ENCODE measurements at regions not wholly inside any gene's neighbourhood (a gene's known extent, or its start where the extent isn't known, plus 50 kb on each side); places are given as distances from the start of the nearest gene placed in this dataset.

DNA sequence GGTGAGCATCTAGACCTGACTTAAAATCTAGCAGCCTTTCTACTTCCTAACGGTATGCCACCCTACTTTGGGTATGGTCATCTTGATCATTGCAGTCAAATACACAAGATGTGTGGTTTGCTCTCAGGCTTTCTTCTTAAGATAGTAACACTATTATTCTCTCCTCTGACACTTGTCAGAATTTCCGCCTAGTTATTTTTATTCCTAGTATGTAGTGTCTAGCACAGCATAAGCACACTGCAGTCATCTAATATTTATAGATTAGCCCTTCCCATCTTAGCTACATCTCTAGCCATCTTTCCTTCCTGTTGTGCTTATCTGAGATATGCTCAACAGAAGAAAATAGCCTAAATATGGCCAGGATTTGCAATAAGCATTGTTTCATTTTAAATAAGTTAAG is 180.1 kb downstream of the C12orf50 start:
- ATAC-seq (ENCODE audit: low read depth) = no peak
- no CpG with 5 or more reads among the region's 2 CpGs for WGBS (ENCODE audit: insufficient coverage)
- H3K4me2 ChIP-seq (replicated peaks; ENCODE audit: low read depth, low read length, poor library complexity, severe bottlenecking) = no peak overlapping the region
- H4K20me1 ChIP-seq (ENCODE audit: control insufficient read depth, insufficient read depth, low read length, poor library complexity, severe bottlenecking) = no peaks in the 10 kb centered on the region
- H3K27ac Mint-ChIP-seq = no peak overlapping the region
- H3K4me1 Mint-ChIP-seq = no peaks in the 10 kb centered on the region
- no peaks in the 10 kb centered on the region for H3K9me3 Mint-ChIP-seq (ENCODE audit: insufficient read depth)
- TF ChIP-seq, protein P1, sequence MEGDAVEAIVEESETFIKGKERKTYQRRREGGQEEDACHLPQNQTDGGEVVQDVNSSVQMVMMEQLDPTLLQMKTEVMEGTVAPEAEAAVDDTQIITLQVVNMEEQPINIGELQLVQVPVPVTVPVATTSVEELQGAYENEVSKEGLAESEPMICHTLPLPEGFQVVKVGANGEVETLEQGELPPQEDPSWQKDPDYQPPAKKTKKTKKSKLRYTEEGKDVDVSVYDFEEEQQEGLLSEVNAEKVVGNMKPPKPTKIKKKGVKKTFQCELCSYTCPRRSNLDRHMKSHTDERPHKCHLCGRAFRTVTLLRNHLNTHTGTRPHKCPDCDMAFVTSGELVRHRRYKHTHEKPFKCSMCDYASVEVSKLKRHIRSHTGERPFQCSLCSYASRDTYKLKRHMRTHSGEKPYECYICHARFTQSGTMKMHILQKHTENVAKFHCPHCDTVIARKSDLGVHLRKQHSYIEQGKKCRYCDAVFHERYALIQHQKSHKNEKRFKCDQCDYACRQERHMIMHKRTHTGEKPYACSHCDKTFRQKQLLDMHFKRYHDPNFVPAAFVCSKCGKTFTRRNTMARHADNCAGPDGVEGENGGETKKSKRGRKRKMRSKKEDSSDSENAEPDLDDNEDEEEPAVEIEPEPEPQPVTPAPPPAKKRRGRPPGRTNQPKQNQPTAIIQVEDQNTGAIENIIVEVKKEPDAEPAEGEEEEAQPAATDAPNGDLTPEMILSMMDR (IDR thresholded peaks at IDR 0.05) = no peak
- no peak for TF ChIP-seq EZH2 (IDR thresholded peaks at IDR 0.05; ENCODE audit: borderline replicate concordance, insufficient read depth, low read depth, low read length, poor library complexity, severe bottlenecking)
- DNase-seq = no peak
- no peaks in the 10 kb centered on the region for H3K9me3 ChIP-seq (ENCODE audit: control extremely low read depth in 1 of 3, control insufficient read depth in 2 of 3, insufficient read depth in 1 of 3, low read length in 2 of 3)
- POLR2A ChIA-PET = no interaction called here
- H3K79me2 ChIP-seq (ENCODE audit: control insufficient read depth, insufficient read depth, low read length) = no peaks in the 10 kb centered on the region
- no peak overlapping the region for H2AFZ ChIP-seq (ENCODE audit: insufficient read depth, low read depth, low read length, poor library complexity, severe bottlenecking)
- CTCF ChIA-PET = interaction anchor here (0.8 to 1.7 kb wide), 6 partner anchors 9 to 41 kb away, joined by 3 to 8 read pairs (median 5); no protein-coding TSS in a partner anchor
- no peak overlapping the region for H3K4me3 Mint-ChIP-seq
- H3K4me3 ChIP-seq (ENCODE audit: control extremely low read depth in 1 of 5, extremely low read depth in 1 of 5, insufficient read depth in 1 of 5, low read depth in 2 of 5, low read length in 4 of 5) = no peak overlapping the region
- intact Hi-C loops (cut with micrococcal nuclease) = loop anchor here (5.0 kb wide), 1 partner anchor 1927 kb away; no protein-coding TSS in a partner anchor
- H3K27me3 ChIP-seq (replicated peaks in 1 of 4; ENCODE audit: control extremely low read depth in 1 of 4, control insufficient read depth in 3 of 4, insufficient read depth in 4 of 4, low read length in 3 of 4) = no peaks in the 10 kb centered on the region
- H3K27me3 Mint-ChIP-seq = no peaks in the 10 kb centered on the region
- H3K27ac ChIP-seq (ENCODE audit: low read length in 2 of 2) = no peak overlapping the region
- no peak overlapping the region for H3K9ac ChIP-seq (ENCODE audit: low read length)
- H3K36me3 ChIP-seq (replicated peaks in 1 of 2; ENCODE audit: control extremely low read depth in 1 of 2, control insufficient read depth in 1 of 2, extremely low read depth in 1 of 2, insufficient read depth in 2 of 2, low read length in 1 of 2) = no peaks in the 10 kb centered on the region
- no peaks in the 10 kb centered on the region for H3K4me1 ChIP-seq (ENCODE audit: control insufficient read depth in 2 of 2, insufficient read depth in 2 of 2, low read length in 2 of 2)

DNA sequence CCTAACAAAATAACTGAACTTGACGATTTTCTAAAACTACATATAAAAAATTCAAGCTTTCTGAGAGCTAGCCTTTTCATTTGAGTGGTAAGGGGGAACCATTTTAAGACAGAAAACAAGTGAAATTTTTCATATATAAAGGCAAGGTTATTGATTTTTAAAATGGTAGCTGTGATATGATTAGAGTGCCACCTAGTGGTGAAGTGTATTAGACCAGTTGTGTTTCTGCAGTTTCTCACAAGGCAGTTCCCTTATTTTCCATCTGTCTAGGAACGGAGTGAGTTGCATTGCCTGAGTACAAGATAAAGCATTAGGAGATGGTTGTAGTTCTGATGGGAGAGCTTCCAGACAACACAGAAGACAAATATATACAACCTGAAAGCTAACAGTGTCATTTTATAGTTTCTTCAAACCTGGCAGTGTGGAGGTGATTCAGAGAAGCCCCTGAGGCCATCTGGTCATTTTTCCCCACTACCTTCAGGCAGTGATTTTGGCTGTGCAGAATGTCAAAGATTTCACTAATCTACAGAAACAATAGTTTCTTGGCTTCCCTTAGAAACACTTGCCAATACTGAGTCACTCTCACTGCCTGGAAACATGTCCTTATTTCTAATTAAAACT is 180.8 kb downstream of the C12orf50 start:
- H3K27me3 Mint-ChIP-seq = no peaks in the 10 kb centered on the region
- ChIA-PET POLR2A (no interaction called here), CTCF (interaction anchor here (0.6 to 1.7 kb wide), 10 partner anchors 8 to 262 kb away, joined by 3 to 8 read pairs (median 3); no protein-coding TSS in a partner anchor)
- H3K4me3 ChIP-seq (ENCODE audit: control extremely low read depth in 1 of 5, extremely low read depth in 1 of 5, insufficient read depth in 1 of 5, low read depth in 2 of 5, low read length in 4 of 5) = no peak overlapping the region
- H3K27ac ChIP-seq (ENCODE audit: low read length in 2 of 2) = no peak overlapping the region
- no peaks in the 10 kb centered on the region for H3K36me3 ChIP-seq (replicated peaks in 1 of 2; ENCODE audit: control extremely low read depth in 1 of 2, control insufficient read depth in 1 of 2, extremely low read depth in 1 of 2, insufficient read depth in 2 of 2, low read length in 1 of 2)
- H4K20me1 ChIP-seq (ENCODE audit: control insufficient read depth, insufficient read depth, low read length, poor library complexity, severe bottlenecking) = no peaks in the 10 kb centered on the region
- DNase-seq (peak; percentile 64), ATAC-seq (ENCODE audit: low read depth) (peak; percentile 41)
- intact Hi-C loops (cut with micrococcal nuclease) = loop anchor here (5.0 kb wide), 1 partner anchor 1926 kb away; no protein-coding TSS in a partner anchor
- H3K4me1 Mint-ChIP-seq = no peaks in the 10 kb centered on the region
- no peak overlapping the region for H3K27ac Mint-ChIP-seq
- no CpG with 5 or more reads among the region's 2 CpGs for WGBS (ENCODE audit: insufficient coverage)
- H2AFZ ChIP-seq (ENCODE audit: insufficient read depth, low read depth, low read length, poor library complexity, severe bottlenecking) = no peak overlapping the region
- H3K79me2 ChIP-seq (ENCODE audit: control insufficient read depth, insufficient read depth, low read length) = no peaks in the 10 kb centered on the region
- no peaks in the 10 kb centered on the region for H3K9me3 Mint-ChIP-seq (ENCODE audit: insufficient read depth)
- H3K4me2 ChIP-seq (replicated peaks; ENCODE audit: low read depth, low read length, poor library complexity, severe bottlenecking) = no peak overlapping the region
- no peaks in the 10 kb centered on the region for H3K4me1 ChIP-seq (ENCODE audit: control insufficient read depth in 2 of 2, insufficient read depth in 2 of 2, low read length in 2 of 2)
- H3K27me3 ChIP-seq (replicated peaks in 1 of 4; ENCODE audit: control extremely low read depth in 1 of 4, control insufficient read depth in 3 of 4, insufficient read depth in 4 of 4, low read length in 3 of 4) = no peaks in the 10 kb centered on the region
- no peak overlapping the region for H3K9ac ChIP-seq (ENCODE audit: low read length)
- TF ChIP-seq, protein P1 (IDR thresholded peaks at IDR 0.05) = peak; percentile 91
- TF ChIP-seq EZH2 (IDR thresholded peaks at IDR 0.05; ENCODE audit: borderline replicate concordance, insufficient read depth, low read depth, low read length, poor library complexity, severe bottlenecking) = no peak
- no peak overlapping the region for H3K4me3 Mint-ChIP-seq
- H3K9me3 ChIP-seq (ENCODE audit: control extremely low read depth in 1 of 3, control insufficient read depth in 2 of 3, insufficient read depth in 1 of 3, low read length in 2 of 3) = no peaks in the 10 kb centered on the region

All from B cell (primary cell).